Mucosa of descending colon (tissue), 3 donors: ENCODE measurements at regions not wholly inside any gene's neighbourhood (a gene's known extent, or its start where the extent isn't known, plus 50 kb on each side); places are given as distances from the start of the nearest gene placed in this dataset.

Source experiments
- ATAC-seq: fragments of 200-7000 bp; cut with Tn5 transposase; one replicate; pipeline ENCODE4 v1.9.1; 2020; ENCODE audit warnings: mild to moderate bottlenecking, moderate library complexity
- DNase-seq, 3 donors: peaks; one replicate each; pipeline ENCODE4 v3.0.0-alpha.2; 2020
- H3K36me3 ChIP-seq: fragments of 200-600 bp; one replicate; pipeline ENCODE4 v1.8.0; 2021; ENCODE audit warnings: low read depth, mild to moderate bottlenecking
- H3K4me1 ChIP-seq: fragments of 200-600 bp; one replicate; pipeline ENCODE4 v1.8.0; 2021; ENCODE audit warnings: low read depth, mild to moderate bottlenecking
- H3K4me3 ChIP-seq: fragments of 200-600 bp; one replicate; pipeline ENCODE4 v1.8.0; 2021; ENCODE audit warnings: mild to moderate bottlenecking
- H3K9me3 ChIP-seq: fragments of 200-600 bp; one replicate; pipeline ENCODE4 v1.8.0; 2021; ENCODE audit warnings: mild to moderate bottlenecking
- CTCF ChIP-seq: fragments of 200-600 bp; IDR thresholded peaks from one replicate; pipeline ENCODE4 v1.8.0; 2022; ENCODE audit warnings: antibody characterized with exemption, mild to moderate bottlenecking
- intact Hi-C, 2 donors: fragments of 100-400 bp; cut with DNase I in 1 of 2; cut with micrococcal nuclease in 1 of 2; formaldehyde crosslinking; loops; one replicate each; pipeline versions ENCODE4 v1.11.0 to v1.11.1; 2022; cut with DNase I, micrococcal nuclease
- donor health status: DM: no; HTN: no; CAD: no; lungs with moderate emphysema.
- donor health status: DM: no; HTN: no; CAD: no.
- donor health status: DM: no; HTN: yes; CAD: no.

GRCh38 chr4:179804440-179804839, 2362.2 kb upstream of the AGA start:
- ATAC-seq, result no peak

GRCh38 chr4:179817317-179817716, 2375.1 kb upstream of the AGA start:
- ATAC-seq (no peak), DNase-seq (no peak)
- no peaks in the 10 kb centered on the region for H3K36me3 ChIP-seq
- H3K4me3 ChIP-seq, result no peak overlapping the region
- intact Hi-C loops, result no loop called here
- H3K4me1 ChIP-seq, result no peaks in the 10 kb centered on the region
- no peak for TF ChIP-seq CTCF
- peaks cover 4% of the 10 kb centered on the region for H3K9me3 ChIP-seq

More at GRCh38 chr4:179804440-179804839, 2362.2 kb upstream of the AGA start:
- H3K4me3 ChIP-seq, result no peak overlapping the region
- DNase-seq, result no peak
- peaks cover 3% of the 10 kb centered on the region for H3K9me3 ChIP-seq
- TF ChIP-seq CTCF, result no peak
- H3K36me3 ChIP-seq, result no peaks in the 10 kb centered on the region
- intact Hi-C loops, result no loop called here
- H3K4me1 ChIP-seq, result no peaks in the 10 kb centered on the region

GRCh38 chr4:179823342-179823741, 2381.1 kb upstream of the AGA start:
- no peaks in the 10 kb centered on the region for H3K4me1 ChIP-seq
- no peaks in the 10 kb centered on the region for H3K36me3 ChIP-seq
- intact Hi-C loops, result no loop called here
- no peak for ATAC-seq
- no peak for TF ChIP-seq CTCF
- DNase-seq, result no peak
- no peak overlapping the region for H3K4me3 ChIP-seq
- peaks cover 1% of the 10 kb centered on the region for H3K9me3 ChIP-seq

- no peak for ATAC-seq
- intact Hi-C loops, result no loop called here
These were observed 2389.0 kb upstream of the AGA start for GRCh38 chr4:179831274-179831673.

GRCh38 chr4:179836179-179837075, 2394.2 kb upstream of the AGA start:
- H3K9me3 ChIP-seq, result no peaks in the 10 kb centered on the region
- ATAC-seq, result no peak

More at GRCh38 chr4:179831274-179831673, 2389.0 kb upstream of the AGA start:
- no peak for TF ChIP-seq CTCF
- H3K4me3 ChIP-seq, result no peak overlapping the region
- H3K4me1 ChIP-seq, result no peaks in the 10 kb centered on the region
- DNase-seq, result no peak
- H3K36me3 ChIP-seq, result no peaks in the 10 kb centered on the region
- no peaks in the 10 kb centered on the region for H3K9me3 ChIP-seq

More at GRCh38 chr4:179836179-179837075, 2394.2 kb upstream of the AGA start:
- no peaks in the 10 kb centered on the region for H3K4me1 ChIP-seq
- intact Hi-C loops, result no loop called here
- H3K36me3 ChIP-seq, result no peaks in the 10 kb centered on the region
- H3K4me3 ChIP-seq, result no peak overlapping the region
- TF ChIP-seq CTCF, result no peak
- no peak for DNase-seq
